ENCODE measurements at regions not wholly inside any gene's neighbourhood (a gene's known extent, or its start where the extent isn't known, plus 50 kb on each side); places are given as distances from the start of the nearest gene placed in this dataset.
"Not testable (repeated sequence)": the region's sequence is repeated elsewhere in the genome, so short reads cannot be mapped to it uniquely, and the experiment has no call there.

DNA sequence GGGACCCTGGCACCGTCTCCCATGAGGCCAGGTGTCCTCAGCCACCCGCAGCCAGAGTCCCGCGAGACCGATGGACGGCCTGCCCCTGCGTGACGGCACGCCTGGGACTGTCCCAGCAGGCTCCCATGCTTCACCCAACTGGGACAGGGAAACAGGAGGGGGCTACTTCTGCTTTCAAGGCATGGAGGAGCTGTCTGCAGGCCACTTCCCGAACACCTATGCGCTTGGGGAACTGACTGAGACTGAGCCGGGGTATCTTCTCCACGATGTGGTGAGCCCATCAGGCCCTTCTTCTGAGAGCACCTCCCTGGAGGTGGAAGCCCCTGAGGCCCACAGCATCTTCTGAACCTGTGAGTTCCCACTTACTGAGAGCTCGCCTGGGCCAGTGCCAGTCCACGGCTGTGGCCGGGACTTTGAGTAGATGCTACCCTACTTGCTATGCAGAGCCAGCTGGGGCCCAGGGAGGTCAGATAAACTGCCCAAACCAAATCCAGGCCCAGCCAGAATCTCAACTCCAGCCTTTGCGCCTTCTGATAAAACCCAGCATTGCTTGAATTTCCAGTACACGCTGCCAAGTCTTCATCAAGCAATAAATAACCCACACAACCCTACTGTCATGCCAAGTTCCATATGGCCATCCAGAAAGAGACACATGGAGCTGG lies 85.4 kb upstream of the METTL9 start:
- FAIRE-seq; DNase-seq (ENCODE audit: low spot score): not testable (repeated sequence)

- not testable (repeated sequence) for DNase-seq (ENCODE audit: low spot score); FAIRE-seq
Observed at GRCh38 chr16:21514474-21514840, 84.9 kb upstream of the METTL9 start.

DNA sequence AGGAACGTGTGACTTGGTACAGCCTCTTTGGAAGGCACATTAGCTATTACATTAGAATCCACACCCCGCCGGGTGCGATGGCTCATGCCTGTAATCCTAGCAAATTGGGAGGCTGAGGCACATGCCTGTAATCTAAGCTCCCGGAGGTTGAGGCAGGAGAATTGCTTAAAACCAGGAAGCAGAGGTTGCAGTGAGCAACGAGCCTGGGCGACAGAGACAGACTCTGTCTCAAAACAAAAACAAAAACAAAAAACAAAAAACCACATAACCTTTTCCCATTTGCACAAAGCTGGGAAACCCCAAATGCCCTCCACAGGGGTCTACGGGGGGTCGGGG lies 82.7 kb upstream of the METTL9 start:
- DNase-seq (ENCODE audit: low spot score); FAIRE-seq: not testable (repeated sequence)

- not testable (repeated sequence) for DNase-seq (ENCODE audit: low spot score); FAIRE-seq
Observed at GRCh38 chr16:21517263-21517662, 82.1 kb upstream of the METTL9 start.

DNA sequence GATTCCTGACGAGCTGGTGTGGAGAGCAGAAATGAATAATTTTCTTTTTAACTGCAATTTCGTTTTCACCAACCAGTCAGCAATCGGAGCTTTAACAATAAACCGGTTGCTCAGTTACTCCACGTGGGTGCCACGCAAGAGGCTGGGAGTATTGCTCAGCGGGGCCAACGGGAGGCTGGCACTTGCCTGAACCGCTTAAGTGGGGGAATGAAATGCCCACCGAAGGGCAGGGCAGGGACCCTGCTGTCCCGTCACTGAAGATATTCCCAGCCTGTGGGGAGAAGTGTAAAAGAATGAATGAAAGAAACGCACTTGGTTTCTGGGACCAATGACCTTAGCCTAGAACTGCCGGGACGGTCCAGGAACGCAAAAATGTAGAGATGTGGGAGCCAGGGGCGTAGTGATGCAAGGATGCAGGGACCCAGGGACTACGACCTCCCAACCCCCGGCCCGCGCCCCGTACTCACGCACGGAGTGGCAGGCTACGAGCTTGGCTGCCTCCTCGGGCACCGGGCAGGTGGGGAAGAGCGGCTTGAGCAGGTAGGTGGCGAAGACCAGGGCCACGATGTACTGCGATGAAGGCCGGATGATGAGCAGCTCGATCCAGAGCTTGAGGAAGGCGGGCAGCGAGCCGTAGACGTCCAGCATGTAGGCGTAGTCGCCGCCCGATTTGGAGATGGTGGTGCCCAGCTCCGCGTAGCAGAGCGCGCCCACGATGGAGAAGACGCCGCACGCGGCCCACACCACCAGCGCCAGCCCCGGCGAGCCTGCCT lies 79.8 kb upstream of the METTL9 start:
- DNase-seq (ENCODE audit: low spot score); FAIRE-seq: not testable (repeated sequence)

- not testable (repeated sequence) for FAIRE-seq
- DNase-seq (ENCODE audit: low spot score): peak; percentile 91
Observed at GRCh38 chr16:21520134-21521047, 79.0 kb upstream of the METTL9 start.

DNA sequence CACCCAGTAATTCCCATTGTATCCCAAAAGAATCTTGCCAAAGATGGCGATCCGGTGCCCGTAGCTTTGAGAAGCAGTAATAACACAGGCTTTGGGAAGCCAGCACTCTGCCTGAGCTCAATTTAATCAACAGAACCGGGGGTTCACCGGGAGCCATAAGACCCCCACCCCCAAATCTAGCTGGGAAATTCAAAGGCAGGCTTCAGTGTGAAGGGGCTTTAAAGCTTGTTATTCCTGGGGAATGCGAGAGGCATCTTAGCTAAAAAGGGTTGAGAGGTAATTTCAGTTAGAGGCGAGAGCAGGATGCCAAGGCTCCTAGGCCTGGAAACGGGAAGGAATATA lies 78.4 kb upstream of the METTL9 start:
- FAIRE-seq; DNase-seq (ENCODE audit: low spot score): not testable (repeated sequence)

- DNase-seq (ENCODE audit: low spot score): peak; percentile 37
- not testable (repeated sequence) for FAIRE-seq
Observed at GRCh38 chr16:21521390-21522143, 77.8 kb upstream of the METTL9 start.

DNA sequence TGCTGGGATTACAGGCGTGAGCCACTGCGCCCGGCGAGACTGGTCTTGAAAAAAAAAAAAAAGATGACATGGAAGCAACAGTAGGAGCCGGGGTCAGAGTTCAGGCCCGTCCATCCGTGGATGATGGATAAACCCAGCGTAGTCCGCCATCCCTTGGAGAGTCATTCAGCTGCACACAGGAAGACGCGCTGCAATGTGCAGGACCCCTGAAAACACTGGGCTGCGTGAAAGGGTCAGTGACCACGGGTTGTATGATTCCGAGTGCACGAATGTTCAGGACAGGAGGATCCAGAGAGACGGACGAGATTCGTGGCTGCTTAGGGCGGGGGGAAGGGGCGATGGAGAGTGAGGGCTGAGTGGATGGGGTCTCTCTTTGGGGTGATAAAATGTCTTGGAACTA lies 76.5 kb upstream of the METTL9 start:
- not testable (repeated sequence) for DNase-seq (ENCODE audit: low spot score); FAIRE-seq

DNA sequence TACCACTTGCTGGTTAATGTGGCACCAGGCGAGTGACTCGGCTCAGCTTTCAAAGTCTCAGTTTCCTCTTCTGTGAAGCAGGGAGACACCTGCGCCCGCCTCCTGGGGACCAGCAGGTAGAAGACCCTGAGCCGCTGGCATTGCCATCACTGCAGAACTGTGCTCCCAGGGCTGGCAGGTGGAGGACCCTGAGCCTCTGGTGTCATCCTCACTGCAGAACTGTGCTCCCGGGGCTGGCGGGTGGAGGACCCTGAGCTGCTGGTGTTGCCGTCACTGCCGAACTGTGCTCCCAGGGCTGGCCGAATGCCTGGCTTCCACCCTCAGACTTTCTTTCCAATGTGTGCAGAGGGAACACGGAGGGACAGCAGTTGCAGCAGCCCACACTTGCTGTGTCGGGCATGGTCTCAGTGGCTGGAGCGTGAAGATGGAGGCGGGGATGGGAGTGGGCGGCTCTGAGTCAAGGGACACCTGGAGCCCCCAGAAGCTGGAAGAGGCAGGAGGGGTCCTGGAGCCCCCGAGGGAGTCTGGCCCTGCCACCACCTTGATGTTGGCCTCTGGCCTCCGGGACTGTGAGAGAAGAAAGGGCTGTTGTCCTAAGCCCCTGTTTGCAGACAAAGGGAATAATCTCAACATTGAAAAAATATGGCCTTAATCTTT lies 75.8 kb upstream of the METTL9 start:
- FAIRE-seq (no peak), DNase-seq (ENCODE audit: low spot score) (no peak)

DNA sequence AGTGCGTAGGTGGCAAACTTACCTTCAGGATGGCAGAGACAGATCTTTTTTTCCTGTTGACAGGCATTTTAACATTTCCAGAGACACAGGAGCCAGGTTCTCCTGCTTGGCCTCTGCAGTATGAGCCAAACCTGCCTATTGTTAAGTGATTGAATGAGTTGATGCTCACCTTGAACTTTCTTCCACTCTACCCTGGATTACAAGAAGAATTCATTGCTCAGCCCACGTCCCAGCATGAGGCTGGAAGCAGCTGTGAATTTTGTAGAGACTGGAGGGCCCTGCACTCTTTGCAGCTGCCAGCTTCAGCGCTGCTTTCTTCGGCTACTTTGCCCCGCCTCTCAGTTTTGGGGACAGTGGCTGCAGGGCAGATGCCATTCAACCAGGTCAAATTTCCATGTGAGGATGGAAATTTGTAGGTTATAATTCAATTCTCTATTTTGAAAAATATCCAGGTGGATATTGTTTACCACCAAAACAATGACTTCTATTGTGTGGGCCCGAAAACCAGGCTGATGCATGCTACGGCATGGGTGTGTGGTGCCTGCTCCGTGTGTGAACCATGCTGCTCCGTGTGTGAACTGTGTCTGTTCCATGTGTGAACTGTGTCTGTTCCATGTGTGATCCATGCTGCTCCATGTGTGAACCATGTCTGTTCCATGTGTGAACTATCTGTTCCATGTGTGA lies 75.2 kb upstream of the METTL9 start:
- FAIRE-seq: no peak
- DNase-seq (ENCODE audit: low spot score): no peak

DNA sequence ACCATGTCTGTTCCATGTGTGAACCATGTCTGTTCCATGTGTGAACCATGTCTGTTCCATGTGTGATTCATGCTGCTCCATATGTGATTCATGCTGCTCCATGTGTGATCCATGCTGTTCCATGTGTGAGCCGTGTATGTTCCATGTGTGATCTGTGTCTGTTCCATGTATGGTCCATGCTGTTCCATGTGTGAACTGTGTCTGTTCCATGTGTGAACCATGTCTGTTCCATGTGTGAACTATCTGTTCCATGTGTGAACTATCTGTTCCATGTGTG lies 74.7 kb upstream of the METTL9 start:
- FAIRE-seq; DNase-seq (ENCODE audit: low spot score): not testable (repeated sequence)

DNA sequence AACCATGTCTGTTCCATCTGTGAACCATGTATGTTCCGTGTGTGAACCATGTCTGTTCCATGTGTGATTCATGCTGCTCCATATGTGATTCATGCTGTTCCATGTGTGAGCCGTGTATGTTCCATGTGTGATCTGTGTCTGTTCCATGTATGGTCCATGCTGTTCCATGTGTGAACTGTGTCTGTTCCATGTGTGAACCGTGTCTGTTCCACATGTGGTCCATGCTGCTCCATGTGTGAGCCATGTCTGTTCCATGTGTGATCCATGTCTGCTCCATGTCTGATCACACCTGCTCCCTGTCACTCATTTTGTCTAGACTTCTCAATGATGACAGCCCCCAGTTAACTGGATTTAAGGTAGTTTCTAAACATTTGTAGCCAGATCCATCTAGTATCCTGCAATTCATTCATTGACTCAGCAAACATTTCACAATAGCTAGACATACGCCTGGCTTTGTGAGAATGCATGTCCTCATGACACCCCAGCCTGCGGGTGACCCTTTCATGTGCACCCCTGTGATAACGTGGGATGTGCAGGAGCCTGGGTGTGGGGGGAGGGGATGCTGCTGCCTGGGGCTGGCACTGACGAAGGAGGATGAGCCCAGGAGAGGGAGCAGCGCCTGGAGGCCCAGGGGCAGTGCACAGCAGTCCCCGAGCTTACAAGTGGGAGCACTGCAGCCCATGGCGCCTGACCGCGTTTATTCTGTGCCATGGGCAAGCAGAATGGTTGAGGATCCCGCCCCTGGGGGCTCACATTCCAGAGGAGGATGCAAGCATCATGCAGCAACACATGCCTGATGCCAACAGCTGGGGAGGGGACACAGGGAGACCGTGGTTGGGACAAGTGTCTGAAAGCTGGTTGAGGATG lies 74.1 kb upstream of the METTL9 start:
- not testable (repeated sequence) for DNase-seq (ENCODE audit: low spot score); FAIRE-seq

GRCh38 chr16:21525956-21526922 lies 73.1 kb upstream of the METTL9 start:
- DNase-seq (ENCODE audit: low spot score); FAIRE-seq: not testable (repeated sequence)

DNA sequence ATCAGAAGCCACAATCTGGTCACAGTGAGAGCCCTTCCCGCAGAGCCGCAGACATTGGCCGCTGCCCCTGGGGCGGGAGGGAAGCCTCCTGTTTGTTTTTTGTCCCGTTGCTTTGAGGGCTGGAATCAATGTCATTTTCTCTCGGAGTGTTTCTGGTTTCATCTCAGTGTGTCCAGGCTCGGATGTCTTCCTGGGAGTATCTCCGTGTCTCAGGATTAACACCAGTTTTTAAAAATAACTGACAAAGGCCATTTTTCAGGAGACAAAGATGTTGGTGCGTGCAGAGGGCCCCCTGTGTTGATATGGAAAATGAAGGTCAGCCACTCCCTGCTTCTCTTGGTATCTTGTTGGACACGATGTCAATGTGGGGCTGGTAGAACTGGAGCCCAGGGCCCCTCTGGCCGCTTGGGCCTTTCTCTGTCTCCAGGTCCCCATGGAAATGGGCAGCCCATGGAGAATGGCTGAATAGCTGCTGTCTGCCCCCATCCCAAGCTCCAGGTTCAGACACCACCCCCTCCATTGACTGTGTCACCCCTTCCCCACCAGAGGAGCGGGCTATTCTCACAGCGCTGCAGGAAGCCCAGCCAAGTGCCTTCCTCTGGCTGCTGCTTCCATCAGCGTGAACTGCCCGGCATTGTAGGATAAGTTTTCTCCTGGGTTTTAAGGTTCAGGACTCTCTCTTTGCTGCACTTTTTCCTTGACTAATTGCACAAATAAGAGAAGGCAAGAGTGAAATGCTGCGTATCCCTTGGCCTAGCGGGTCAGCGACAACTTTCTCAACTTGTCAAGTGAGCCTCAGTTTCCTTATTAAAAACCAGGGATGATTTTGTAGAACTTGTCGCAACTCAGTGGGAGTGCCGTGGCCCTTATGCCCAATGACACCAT lies 72.2 kb upstream of the METTL9 start:
- FAIRE-seq (no peak), DNase-seq (ENCODE audit: low spot score) (no peak)

DNA sequence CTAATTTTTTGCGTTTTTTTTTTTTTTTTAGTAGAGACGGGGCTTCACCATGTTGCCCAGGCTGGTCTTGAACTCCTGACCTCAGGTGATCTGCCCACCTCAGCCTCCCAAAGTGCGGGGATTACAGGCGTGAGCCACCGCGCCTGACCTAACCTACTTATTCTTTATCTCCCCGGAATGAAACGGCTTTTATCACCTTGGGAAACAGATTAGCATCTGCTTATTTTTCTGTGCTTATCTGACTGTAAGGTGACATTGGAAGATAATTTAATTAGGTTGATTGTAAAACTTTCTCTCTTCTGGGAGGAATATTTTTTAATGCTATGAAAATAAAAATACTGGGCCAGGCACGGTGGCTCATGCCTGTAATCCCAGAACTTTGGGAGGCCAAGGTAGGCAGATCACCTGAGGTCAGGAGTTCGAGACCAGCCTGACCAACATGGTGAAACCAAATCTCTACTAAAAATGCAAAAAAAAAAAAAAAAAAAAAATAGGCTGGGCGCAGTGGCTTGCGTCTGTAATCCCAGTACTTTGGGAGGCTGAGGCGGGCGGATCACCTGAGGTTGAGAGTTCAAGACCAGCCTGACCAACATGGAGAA lies 70.2 kb upstream of the METTL9 start:
- DNase-seq (ENCODE audit: low spot score); FAIRE-seq: not testable (repeated sequence)

Measured in urothelium cell line (cell line).